OCI-LY3 (cell line): ENCODE measurements at regions not wholly inside any gene's neighbourhood (a gene's known extent, or its start where the extent isn't known, plus 50 kb on each side); places are given as distances from the start of the nearest gene placed in this dataset.

ENCODE experiments used
- H2AFZ ChIP-seq: fragments of 200-600, 300-600 bp; shearing (Covaris generic); 2 replicates; pipeline ENCODE4 v1.6.0; 2014; ENCODE audit warnings: antibody characterized with exemption, low read depth, low read length
- H3K27ac ChIP-seq: fragments of 200-600, 300-600 bp; sonication (generic); 2 replicates; pipeline ENCODE4 v1.5.1; 2014; ENCODE audit warnings: mild to moderate bottlenecking, low read length, moderate library complexity, mixed read lengths
- H3K27me3 ChIP-seq: fragments of 200-600, 300-600 bp; sonication (generic); 2 replicates; pipeline ENCODE4 v1.6.1; 2014; ENCODE audit warnings: low read depth, low read length, mixed read lengths
- H3K36me3 ChIP-seq: fragments of 200-600, 300-600 bp; sonication (generic); replicated peaks from 2 replicates; pipeline ENCODE3; 2014; ENCODE audit warnings: low read depth, low read length, mixed read lengths
- H3K4me1 ChIP-seq: fragments of 300-600, 200-600 bp; sonication (generic); 2 replicates; pipeline ENCODE4 v1.6.1; 2014; ENCODE audit warnings: low read length, mixed read lengths
- H3K4me2 ChIP-seq: fragments of 200-600, 300-600 bp; sonication (generic); 2 replicates; pipeline ENCODE4 v1.6.1; 2014; ENCODE audit warnings: low read length, mixed read lengths
- H3K4me3 ChIP-seq: fragments of 300-600, 200-600 bp; sonication (generic); 2 replicates; pipeline ENCODE4 v1.5.1; 2014; ENCODE audit warnings: antibody characterized with exemption, mild to moderate bottlenecking, low read length, moderate library complexity
- H3K79me2 ChIP-seq: fragments of 300-600, 200-600 bp; shearing (Covaris generic); 2 replicates; pipeline ENCODE4 v1.6.1; 2014; ENCODE audit warnings: mild to moderate bottlenecking, low read length, mixed read lengths
- H3K9ac ChIP-seq: fragments of 300-600, 200-600 bp; shearing (Covaris generic); 2 replicates; pipeline ENCODE4 v1.6.0; 2014; ENCODE audit warnings: mild to moderate bottlenecking, low read length, moderate library complexity
- H3K9me3 ChIP-seq: fragments of 200-600, 300-600 bp; shearing (Covaris generic); 2 replicates; pipeline ENCODE4 v1.6.1; 2014; ENCODE audit warnings: low read length, mixed read lengths; ENCODE audit not compliant: insufficient read depth
- H4K20me1 ChIP-seq: fragments of 200-600, 300-600 bp; sonication (generic); 2 replicates; pipeline ENCODE4 v1.6.1; 2016; ENCODE audit warnings: low read length, mixed read lengths; ENCODE audit not compliant: insufficient read depth
- EZH2phosphoT487 ChIP-seq: fragments of 200-600 bp; shearing (Covaris generic); IDR thresholded peaks from 2 replicates; pipeline ENCODE4 v1.6.1; 2018; ENCODE audit warnings: antibody characterized with exemption, mixed run types, low read depth
- TF ChIP-seq, protein P1 (sequence below): fragments of 200-600, 300-600 bp; sonication (generic); IDR thresholded peaks from 2 replicates; pipeline ENCODE4 v1.5.1; 2014; ENCODE audit warnings: antibody characterized with exemption, low read length, low read depth

DNA sequence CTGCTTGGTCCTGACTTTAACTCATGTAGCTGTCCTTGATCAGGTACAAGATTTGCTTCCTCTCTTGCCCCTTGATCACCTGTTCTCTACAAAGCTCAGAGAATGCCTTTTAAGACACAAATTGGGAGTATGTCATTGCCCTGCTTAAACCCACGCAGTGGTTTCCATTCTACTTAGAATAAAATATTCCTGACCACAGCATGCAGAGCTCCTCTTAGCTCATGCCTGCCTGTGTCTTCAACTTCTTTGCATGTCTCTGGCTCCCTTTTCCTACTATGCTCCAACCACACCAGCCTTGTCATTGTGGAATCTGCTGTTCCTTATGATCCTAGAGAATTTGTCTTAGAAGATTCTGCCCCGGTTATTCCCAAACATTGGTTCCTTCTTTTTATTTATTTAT is 393.1 kb downstream of the RRAGC start:
- Histone ChIP-seq H4K20me1 (no peaks in the 10 kb centered on the region), H3K9ac (no peak overlapping the region), H3K27ac (no peak overlapping the region), H3K4me3 (no peak overlapping the region), H3K27me3 (no peaks in the 10 kb centered on the region), H3K36me3 (no peaks in the 10 kb centered on the region), H3K4me2 (no peak overlapping the region), H3K79me2 (no peaks in the 10 kb centered on the region), H2AFZ (no peak overlapping the region), H3K9me3 (no peaks in the 10 kb centered on the region), H3K4me1 (peaks cover 7% of the 10 kb centered on the region)
- TF ChIP-seq EZH2phosphoT487, result no peak
- TF ChIP-seq, protein P1, sequence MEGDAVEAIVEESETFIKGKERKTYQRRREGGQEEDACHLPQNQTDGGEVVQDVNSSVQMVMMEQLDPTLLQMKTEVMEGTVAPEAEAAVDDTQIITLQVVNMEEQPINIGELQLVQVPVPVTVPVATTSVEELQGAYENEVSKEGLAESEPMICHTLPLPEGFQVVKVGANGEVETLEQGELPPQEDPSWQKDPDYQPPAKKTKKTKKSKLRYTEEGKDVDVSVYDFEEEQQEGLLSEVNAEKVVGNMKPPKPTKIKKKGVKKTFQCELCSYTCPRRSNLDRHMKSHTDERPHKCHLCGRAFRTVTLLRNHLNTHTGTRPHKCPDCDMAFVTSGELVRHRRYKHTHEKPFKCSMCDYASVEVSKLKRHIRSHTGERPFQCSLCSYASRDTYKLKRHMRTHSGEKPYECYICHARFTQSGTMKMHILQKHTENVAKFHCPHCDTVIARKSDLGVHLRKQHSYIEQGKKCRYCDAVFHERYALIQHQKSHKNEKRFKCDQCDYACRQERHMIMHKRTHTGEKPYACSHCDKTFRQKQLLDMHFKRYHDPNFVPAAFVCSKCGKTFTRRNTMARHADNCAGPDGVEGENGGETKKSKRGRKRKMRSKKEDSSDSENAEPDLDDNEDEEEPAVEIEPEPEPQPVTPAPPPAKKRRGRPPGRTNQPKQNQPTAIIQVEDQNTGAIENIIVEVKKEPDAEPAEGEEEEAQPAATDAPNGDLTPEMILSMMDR, result no peak

DNA sequence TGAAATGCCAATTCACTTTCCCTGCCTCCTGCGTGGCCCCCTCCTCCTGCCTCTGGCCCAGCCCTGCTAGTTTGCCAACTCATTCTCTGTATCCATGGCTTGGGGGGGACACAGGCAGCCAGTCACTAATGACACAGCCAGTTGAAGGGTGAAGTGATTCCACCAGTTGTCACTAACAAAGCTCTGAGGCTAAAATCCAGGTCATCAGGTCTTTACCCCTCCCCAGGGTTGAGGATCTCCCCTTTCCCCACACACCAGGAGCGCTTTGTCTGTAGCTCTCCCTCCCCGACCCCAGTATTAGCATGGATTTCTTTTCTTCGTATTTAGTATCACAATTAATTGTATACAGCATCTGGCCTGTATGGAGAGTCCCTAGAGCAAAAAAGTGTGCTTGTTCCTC is 394.1 kb downstream of the RRAGC start:
- no peaks in the 10 kb centered on the region for H3K27me3 ChIP-seq
- H2AFZ ChIP-seq, result no peak overlapping the region
- H3K36me3 ChIP-seq, result no peaks in the 10 kb centered on the region
- H3K79me2 ChIP-seq, result no peaks in the 10 kb centered on the region
- no peaks in the 10 kb centered on the region for H4K20me1 ChIP-seq
- no peak overlapping the region for H3K9ac ChIP-seq
- no peak overlapping the region for H3K4me3 ChIP-seq
- no peaks in the 10 kb centered on the region for H3K9me3 ChIP-seq
- no peak for TF ChIP-seq EZH2phosphoT487
- TF ChIP-seq, protein P1, result no peak
- no peak overlapping the region for H3K4me2 ChIP-seq
- H3K27ac ChIP-seq, result no peak overlapping the region
- H3K4me1 ChIP-seq, result peaks cover 7% of the 10 kb centered on the region

DNA sequence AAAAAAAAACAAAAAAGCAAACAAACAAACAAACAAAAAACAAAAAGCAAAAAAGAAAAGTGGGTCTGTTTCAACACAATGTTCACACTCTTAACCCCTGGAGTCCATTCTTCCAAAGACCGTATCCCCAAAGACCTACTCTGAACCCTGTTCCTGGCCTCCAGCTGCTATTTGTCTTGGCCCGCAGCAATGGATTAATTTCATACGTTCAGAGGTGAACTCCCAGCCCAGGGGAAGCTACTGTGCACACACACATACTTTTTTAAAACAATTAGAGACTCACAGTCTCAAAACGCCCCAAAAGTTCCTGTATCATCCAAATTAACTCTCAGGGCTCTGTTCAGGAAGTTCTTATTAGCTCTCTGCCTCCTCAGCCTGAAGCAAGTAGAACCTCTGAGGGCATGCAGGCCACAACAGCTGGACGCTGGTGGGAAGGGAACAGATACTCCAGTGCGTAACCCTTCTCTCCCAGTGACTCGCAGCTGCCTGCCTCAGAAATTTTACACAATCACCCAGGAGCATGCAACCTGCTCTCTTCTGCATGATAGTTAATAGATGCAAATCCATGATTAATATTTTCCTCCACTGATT is 395.4 kb downstream of the RRAGC start:
- Histone ChIP-seq H3K4me1 (peaks cover 7% of the 10 kb centered on the region), H2AFZ (no peak overlapping the region), H3K27me3 (no peaks in the 10 kb centered on the region), H4K20me1 (no peaks in the 10 kb centered on the region), H3K36me3 (no peaks in the 10 kb centered on the region), H3K4me3 (no peak overlapping the region), H3K9me3 (no peaks in the 10 kb centered on the region), H3K27ac (no peak overlapping the region), H3K4me2 (no peak overlapping the region), H3K79me2 (no peaks in the 10 kb centered on the region), H3K9ac (no peak overlapping the region)
- TF ChIP-seq EZH2phosphoT487, result no peak
- TF ChIP-seq, protein P1, result no peak

DNA sequence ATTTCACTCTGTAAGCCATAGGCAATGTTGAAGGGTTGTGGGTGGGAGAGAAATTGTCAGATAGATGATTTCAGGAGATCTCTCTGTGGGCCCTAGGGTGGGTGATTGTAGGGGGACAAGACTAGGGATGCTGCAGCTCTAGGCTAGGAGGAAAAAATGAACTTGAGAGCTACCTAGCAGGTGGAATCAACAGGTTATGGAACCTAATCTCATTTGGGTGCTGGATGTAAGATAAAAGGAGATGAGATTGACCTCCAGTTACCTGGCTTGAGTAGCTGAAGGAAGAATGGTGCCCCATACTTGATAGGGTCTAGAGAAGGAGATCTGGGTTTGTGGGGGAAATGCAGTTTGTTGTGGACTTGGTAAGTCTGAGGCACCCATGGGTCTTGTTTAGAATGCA is 396.5 kb downstream of the RRAGC start:
- Histone ChIP-seq H3K27ac (no peak overlapping the region), H3K4me1 (peaks cover 7% of the 10 kb centered on the region), H3K79me2 (no peaks in the 10 kb centered on the region), H2AFZ (no peak overlapping the region), H3K9me3 (no peaks in the 10 kb centered on the region), H3K36me3 (no peaks in the 10 kb centered on the region), H4K20me1 (no peaks in the 10 kb centered on the region), H3K4me3 (no peak overlapping the region), H3K27me3 (no peaks in the 10 kb centered on the region), H3K9ac (no peak overlapping the region), H3K4me2 (no peak overlapping the region)
- no peak for TF ChIP-seq EZH2phosphoT487
- TF ChIP-seq, protein P1, result no peak
